T-helper 17 cell (primary cell): ENCODE measurements at regions not wholly inside any gene's neighbourhood (a gene's known extent, or its start where the extent isn't known, plus 50 kb on each side); places are given as distances from the start of the nearest gene placed in this dataset.
"Not testable (repeated sequence)": the region's sequence is repeated elsewhere in the genome, so short reads cannot be mapped to it uniquely, and the experiment has no call there.

Experiments
- ATAC-seq: fragments of 150-1000 bp; cut with Tn5 transposase; 2 replicates; pipeline ENCODE4 v1.10.0; 2021; ENCODE audit warnings: mild to moderate bottlenecking, moderate library complexity
- DNase-seq, 3 donors: peaks; one replicate each; pipeline versions ENCODE4 v3.0.0 to v3.0.0-alpha.2; 2020 to 2021
- H3K9me3 ChIP-seq: one replicate; pipeline ENCODE4 v1.7.0; 2013; ENCODE audit warnings: low read length, mild to moderate bottlenecking; ENCODE audit not compliant: control insufficient read depth, poor library complexity, severe bottlenecking
- H3K27ac Mint-ChIP-seq: one replicate; pipeline ENCODE4 v1.8.0; 2022; ENCODE audit warnings: mild to moderate bottlenecking, moderate library complexity, mixed read lengths
- H3K27me3 Mint-ChIP-seq: one replicate; pipeline ENCODE4 v1.8.0; 2022; ENCODE audit warnings: mixed read lengths
- H3K36me3 Mint-ChIP-seq: one replicate; pipeline ENCODE4 v1.8.0; 2022; ENCODE audit warnings: low read depth, mixed read lengths
- H3K4me1 Mint-ChIP-seq: one replicate; pipeline ENCODE4 v1.8.0; 2022; ENCODE audit warnings: mild to moderate bottlenecking, mixed read lengths
- H3K4me3 Mint-ChIP-seq: one replicate; pipeline ENCODE4 v1.8.0; 2022; ENCODE audit warnings: mild to moderate bottlenecking, moderate library complexity, mixed read lengths

DNA sequence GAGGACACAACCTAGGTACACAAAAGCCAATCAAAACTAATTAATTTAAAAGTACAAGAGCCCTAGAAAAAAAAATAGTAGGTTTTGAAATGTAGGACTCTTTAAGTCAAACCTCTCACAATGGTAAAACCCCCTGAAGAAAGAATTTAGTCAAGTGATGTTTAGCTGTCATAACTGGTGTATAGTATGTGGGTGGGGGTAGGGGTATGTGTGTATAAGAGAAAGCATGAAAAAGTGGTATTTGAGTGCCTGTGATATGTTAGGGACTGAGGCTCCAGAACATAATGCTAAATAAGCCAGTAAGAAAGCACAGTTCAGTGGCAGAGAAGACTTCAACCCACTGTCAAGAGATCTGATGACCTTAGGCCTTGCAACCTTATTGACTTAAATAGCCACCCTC, 507.9 kb downstream of the TTLL7 start:
- no peaks in the 10 kb centered on the region for H3K36me3 Mint-ChIP-seq
- no peak overlapping the region for H3K4me3 Mint-ChIP-seq
- no peaks in the 10 kb centered on the region for H3K9me3 ChIP-seq
- no peaks in the 10 kb centered on the region for H3K27me3 Mint-ChIP-seq
- H3K27ac Mint-ChIP-seq = no peak overlapping the region
- no peak for DNase-seq
- ATAC-seq = no peak
- peaks cover 3% of the 10 kb centered on the region for H3K4me1 Mint-ChIP-seq

DNA sequence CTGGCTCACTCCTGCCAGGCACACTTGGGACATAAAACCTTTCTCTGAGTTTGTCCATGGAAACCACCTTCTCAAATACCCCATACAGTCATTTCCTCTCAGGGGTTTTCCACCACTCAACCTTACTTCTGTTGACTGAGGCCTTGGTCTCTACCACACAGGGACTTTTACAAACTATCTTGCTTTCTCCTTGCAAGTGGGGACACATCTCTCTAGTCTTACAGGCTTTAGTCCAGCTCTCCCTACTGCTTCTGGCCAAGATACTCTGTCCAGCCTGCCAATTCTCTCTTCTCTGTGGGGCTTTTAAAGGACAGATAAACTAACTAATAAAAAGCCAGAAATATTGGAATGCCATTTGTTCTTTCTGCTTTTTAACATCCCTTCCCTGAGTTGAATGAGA, 510.8 kb downstream of the TTLL7 start:
- H3K4me3 Mint-ChIP-seq, H3K36me3 Mint-ChIP-seq, H3K27me3 Mint-ChIP-seq, H3K4me1 Mint-ChIP-seq, H3K9me3 ChIP-seq, DNase-seq: not testable (repeated sequence)
- H3K27ac Mint-ChIP-seq = peak overlapping the region; percentile 37
- peak; percentile 96 for ATAC-seq

DNA sequence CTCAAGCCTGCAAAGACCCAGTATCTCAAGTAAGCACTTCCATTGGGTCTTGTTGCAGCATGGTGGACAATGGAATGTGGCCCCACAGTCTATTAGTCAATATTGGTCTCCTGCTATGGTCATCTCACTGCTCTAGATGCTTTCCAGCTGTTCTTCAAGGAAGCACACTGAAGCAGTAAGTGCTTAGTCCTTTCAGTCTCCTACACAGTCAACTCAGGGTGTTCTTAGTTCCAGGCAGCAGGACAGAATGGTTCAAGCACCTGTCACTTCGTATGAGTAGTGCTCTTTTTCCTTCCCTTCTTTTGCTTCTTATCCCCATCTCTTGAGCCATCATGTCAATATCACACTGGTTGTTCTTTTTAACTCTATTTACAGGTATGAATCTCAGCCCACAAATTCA, 511.5 kb downstream of the TTLL7 start:
- not testable (repeated sequence) for H3K27me3 Mint-ChIP-seq

DNA sequence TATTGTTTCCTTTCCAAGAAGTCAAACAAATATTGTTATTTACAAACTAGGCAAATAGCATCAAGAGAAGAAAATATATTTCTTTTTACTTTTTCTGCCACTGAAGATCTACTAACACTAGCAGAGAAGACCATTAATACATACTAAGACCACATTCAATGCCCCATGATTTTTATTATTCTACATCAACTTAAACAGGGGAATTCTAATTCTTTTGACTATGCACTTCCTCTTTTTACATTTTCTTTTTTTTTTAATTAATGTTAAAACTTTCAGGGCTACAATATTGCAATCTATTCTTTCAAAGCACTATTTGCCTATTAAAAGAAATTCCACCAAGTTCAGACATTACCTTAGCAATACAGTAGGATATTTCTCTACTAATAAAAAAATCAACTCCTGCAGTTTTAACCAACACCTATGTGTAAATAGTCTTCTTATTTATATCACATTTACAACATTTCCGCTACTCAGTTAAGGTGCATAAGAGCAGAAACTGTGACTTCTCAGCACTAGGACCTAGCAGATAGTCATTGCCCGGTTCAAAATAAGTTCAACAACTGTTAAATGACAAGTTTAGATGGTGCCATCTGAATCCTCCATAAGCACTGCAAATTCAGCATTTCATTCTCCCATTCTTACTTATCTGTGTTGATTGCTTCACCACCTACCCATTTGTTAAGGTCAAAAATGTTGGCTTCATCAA, 513.5 kb downstream of the TTLL7 start:
- ATAC-seq, H3K27me3 Mint-ChIP-seq, H3K4me1 Mint-ChIP-seq, H3K36me3 Mint-ChIP-seq, DNase-seq, H3K27ac Mint-ChIP-seq, H3K9me3 ChIP-seq, H3K4me3 Mint-ChIP-seq: not testable (repeated sequence)

More for the DNA sequence above, 511.5 kb downstream of the TTLL7 start:
- not testable (repeated sequence) for H3K4me3 Mint-ChIP-seq, H3K36me3 Mint-ChIP-seq, DNase-seq, ATAC-seq, H3K4me1 Mint-ChIP-seq, H3K9me3 ChIP-seq
- H3K27ac Mint-ChIP-seq = peak overlapping the region; percentile 37

DNA sequence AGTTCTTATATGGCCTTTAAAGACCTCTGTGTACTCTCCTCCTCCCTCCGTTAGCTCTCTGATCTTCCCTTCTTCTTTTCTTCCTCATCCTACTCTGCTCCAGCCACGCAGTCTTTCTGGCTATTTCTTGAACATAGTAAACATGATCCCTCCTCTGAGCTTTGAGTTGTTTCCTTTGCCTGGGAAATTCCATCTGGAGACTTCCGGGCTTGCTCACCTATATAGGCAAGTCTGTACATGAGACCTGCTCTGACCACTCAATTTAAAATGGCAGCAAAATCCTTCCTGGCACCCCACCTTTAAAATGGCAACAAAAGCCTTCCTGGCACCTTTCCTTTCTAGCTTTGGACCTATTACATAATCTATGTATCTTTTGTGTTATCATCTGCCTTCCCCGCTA, 517.6 kb downstream of the TTLL7 start:
- H3K27me3 Mint-ChIP-seq, H3K4me3 Mint-ChIP-seq, H3K9me3 ChIP-seq, H3K27ac Mint-ChIP-seq, ATAC-seq, H3K36me3 Mint-ChIP-seq, H3K4me1 Mint-ChIP-seq, DNase-seq: not testable (repeated sequence)

DNA sequence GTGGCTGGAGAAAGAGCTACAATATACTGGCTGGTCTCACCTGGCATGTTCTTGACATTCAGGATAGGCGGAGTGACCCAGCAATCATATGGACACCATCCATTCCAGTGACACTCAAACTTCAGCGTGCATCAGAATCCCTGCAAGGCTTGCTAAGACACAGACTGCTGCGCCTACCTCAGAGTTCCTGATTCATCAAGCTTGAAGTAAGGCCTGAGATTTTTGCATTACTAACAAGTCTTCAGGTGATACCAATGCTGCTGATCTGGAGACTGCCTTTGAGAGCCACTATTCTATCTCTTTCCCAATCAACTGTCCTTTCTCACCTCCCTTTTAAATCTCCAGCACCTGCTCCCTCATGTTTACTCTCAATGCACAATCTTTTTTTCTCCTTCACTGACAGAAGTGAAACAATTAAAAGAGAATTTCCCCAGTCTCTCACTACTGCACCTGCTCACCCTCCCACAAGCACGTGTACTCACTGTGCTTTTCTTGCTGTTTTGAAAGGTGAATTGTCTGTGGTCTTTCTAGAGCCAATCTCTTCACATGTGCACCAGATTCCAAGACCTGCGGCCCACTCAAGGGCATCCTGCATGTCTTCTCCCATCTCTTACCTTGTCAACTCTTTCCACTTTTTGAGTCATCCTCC, 519.2 kb downstream of the TTLL7 start:
- ATAC-seq, DNase-seq, H3K27ac Mint-ChIP-seq, H3K27me3 Mint-ChIP-seq, H3K9me3 ChIP-seq, H3K4me1 Mint-ChIP-seq, H3K4me3 Mint-ChIP-seq, H3K36me3 Mint-ChIP-seq: not testable (repeated sequence)

DNA sequence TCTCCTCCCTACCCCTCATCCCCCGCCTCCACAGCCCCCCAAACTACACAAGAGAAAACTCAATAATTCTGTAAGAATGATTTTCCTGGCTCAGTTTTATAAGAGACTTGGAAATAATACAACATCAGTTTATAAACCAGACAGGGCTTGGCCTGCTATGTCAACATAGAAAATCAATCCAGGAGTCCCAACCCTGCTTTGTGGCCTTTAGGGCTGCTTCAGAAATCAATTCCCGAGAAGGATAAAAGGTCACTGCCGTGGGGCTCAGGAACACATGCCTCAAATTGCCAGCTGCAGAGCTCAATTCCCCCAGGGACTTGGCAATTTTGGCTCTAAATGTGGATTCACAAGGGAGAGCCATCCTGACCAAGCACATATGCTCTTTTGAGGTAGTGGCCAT, 520.8 kb downstream of the TTLL7 start:
- H3K4me1 Mint-ChIP-seq, H3K27me3 Mint-ChIP-seq, ATAC-seq, H3K27ac Mint-ChIP-seq, H3K36me3 Mint-ChIP-seq, H3K9me3 ChIP-seq, DNase-seq, H3K4me3 Mint-ChIP-seq: not testable (repeated sequence)

DNA sequence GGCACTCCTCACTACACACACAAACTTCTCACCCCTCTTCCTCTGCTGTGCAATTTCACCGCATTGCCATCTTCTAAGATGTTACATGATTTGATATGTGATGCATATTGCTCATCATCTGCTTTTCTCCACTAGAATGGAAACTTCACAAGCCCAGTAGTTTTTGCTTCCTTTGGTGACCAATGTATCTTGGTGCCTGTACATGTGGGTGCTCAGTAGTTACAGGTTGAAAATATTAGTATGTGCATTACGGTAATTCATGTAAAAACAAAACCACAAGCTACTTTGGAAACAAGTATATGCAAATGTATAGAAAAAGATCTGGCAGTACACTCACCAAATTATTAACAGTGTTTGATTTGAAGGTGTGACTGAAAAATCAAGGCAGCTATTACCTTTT, 522.4 kb downstream of the TTLL7 start:
- H3K36me3 Mint-ChIP-seq, H3K27me3 Mint-ChIP-seq, ATAC-seq, H3K4me3 Mint-ChIP-seq, H3K27ac Mint-ChIP-seq, H3K9me3 ChIP-seq, H3K4me1 Mint-ChIP-seq, DNase-seq: not testable (repeated sequence)

DNA sequence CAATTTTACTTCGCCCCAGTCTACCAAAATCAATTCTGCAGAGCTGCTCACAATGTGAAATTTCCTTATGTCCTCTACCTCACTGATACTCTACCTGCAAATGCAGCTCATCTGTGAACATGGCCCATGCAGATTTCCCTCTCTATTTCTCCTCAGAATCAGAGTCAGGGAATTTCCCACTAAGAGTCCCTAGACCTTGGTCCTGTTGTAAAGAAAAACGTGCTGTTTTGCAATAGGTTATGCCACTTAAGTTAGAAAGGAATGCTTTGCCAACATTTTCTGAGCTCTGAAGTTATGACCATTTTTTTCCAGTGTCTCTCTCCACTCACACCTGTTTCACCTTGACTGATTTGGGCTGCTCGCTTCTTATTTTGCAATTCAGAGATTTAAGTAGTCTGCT, 524.0 kb downstream of the TTLL7 start:
- DNase-seq, H3K4me1 Mint-ChIP-seq, H3K9me3 ChIP-seq, H3K27me3 Mint-ChIP-seq, ATAC-seq, H3K36me3 Mint-ChIP-seq, H3K4me3 Mint-ChIP-seq, H3K27ac Mint-ChIP-seq: not testable (repeated sequence)

DNA sequence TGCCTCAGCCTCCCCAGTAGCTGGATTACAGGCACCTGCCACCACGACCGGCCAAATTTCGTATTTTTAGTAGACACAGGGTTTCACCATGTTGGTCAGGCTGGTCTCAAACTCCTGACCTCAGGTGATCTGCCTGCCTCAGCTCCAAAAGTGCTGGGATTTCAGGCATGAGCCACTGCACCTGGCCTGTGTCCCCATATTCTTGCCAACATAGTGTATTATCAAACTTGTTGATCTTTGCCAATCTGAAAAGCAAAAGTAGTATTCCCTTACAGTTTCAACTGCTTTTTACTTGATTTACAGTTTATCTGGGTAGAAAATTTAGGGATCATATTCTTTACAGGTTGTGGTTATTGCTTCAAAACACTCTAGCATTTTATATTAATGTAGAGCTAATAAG, 524.9 kb downstream of the TTLL7 start:
- H3K27ac Mint-ChIP-seq, H3K27me3 Mint-ChIP-seq, ATAC-seq, H3K36me3 Mint-ChIP-seq, H3K9me3 ChIP-seq, H3K4me3 Mint-ChIP-seq, DNase-seq, H3K4me1 Mint-ChIP-seq: not testable (repeated sequence)

DNA sequence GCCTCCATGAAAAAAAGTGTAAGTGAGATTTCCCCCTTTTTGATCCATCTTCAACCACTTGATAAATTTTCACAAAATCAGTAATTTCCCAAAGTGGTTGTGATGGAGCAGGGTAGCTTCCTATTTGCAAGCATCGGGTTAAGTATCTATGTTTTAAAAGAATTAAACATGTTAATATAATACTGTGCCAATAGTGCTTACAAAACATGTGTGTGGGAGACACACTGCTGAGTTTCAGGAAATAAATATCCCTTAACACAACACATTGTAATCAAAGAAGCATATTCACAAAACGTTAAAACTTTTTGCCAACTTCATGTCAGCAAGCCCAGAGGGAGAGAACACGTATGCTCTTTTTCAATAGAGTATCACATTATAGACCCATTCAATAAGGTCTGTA, 526.9 kb downstream of the TTLL7 start:
- not testable (repeated sequence) for H3K4me1 Mint-ChIP-seq, H3K36me3 Mint-ChIP-seq, DNase-seq, ATAC-seq, H3K27me3 Mint-ChIP-seq, H3K9me3 ChIP-seq, H3K27ac Mint-ChIP-seq, H3K4me3 Mint-ChIP-seq

DNA sequence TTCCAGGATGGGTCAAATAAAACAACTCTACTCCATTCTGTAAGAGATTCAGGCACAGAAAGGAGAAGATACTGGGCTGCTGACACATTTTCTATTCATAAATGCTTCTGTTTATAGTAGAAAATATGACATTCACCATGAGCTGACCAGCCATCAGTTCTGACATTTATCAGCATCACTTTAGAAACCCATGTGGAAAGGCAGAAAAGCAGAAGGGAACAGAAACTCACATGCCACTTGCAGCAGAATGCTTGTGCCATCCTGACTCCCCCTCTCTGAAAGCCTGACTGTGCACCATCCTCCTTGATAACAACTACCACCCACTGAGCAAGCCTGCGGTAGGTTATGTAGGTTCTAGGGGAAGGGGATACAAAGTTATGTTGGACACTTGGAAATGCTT, 527.7 kb downstream of the TTLL7 start:
- not testable (repeated sequence) for H3K27me3 Mint-ChIP-seq, ATAC-seq, H3K27ac Mint-ChIP-seq, H3K9me3 ChIP-seq, DNase-seq, H3K4me3 Mint-ChIP-seq, H3K4me1 Mint-ChIP-seq, H3K36me3 Mint-ChIP-seq

DNA sequence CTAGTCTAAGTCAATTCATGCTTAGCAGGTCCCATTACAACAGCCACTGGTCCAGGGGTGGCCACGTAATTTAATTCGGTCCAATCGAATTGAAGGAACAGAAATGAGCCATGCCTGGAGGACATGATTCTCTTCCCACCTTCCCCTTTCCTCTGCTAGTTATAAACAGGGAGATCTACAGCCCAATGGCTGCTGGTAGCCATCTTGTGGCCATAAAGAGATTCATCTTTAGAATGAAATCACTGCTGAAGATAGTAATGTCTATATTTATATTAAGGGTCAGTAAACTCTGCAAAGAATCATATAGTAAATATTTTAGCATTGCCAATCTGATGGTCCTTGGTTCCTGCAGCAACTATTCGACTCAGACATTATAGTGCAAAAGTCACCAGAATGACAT, 530.6 kb downstream of the TTLL7 start:
- H3K36me3 Mint-ChIP-seq, H3K27me3 Mint-ChIP-seq, H3K4me3 Mint-ChIP-seq, H3K27ac Mint-ChIP-seq, DNase-seq, ATAC-seq, H3K9me3 ChIP-seq, H3K4me1 Mint-ChIP-seq: not testable (repeated sequence)

DNA sequence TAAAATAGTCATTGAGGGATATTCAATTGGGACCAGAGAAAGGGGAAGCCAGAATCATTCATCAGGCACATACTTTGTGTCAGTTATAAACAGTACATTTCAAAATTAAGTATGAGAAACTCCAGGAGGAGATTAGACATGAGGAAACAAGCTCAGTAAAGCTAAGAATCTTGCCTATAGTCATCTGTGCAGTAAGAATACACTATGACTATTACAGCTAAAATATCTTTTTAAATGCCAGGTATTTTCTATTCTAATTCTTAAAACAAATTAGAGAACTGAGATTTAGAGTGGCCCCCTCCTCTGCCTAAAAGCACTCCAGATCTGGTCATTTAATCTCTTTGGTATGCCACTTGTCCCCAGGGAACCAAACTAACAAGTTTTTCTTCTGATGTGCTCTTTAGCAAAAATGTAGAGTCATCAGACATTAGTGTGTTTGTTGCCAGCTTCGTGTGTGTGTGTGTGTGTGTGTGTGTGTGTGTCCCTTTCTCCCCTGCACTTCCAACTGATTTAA, 541.1 kb downstream of the TTLL7 start:
- not testable (repeated sequence) for H3K27me3 Mint-ChIP-seq, H3K36me3 Mint-ChIP-seq, H3K9me3 ChIP-seq, ATAC-seq, DNase-seq, H3K27ac Mint-ChIP-seq, H3K4me3 Mint-ChIP-seq, H3K4me1 Mint-ChIP-seq
